Neural cell (in vitro differentiated cells): ENCODE measurements at regions not wholly inside any gene's neighbourhood (a gene's known extent, or its start where the extent isn't known, plus 50 kb on each side); places are given as distances from the start of the nearest gene placed in this dataset.

Experiments
- EP300 ChIP-seq: fragments of 450-650 bp; conservative IDR thresholded peaks from 2 replicates; pipeline ENCODE4 v1.6.1; 2014; ENCODE audit warnings: antibody characterized with exemption, mild to moderate bottlenecking, moderate library complexity; ENCODE audit not compliant: poor library complexity, severe bottlenecking
- EZH2 ChIP-seq: fragments of 200-600, 300-800 bp; shearing (Covaris generic), sonication (generic); IDR thresholded peaks from 2 replicates; pipeline ENCODE4 v1.6.1; 2014; ENCODE audit warnings: antibody characterized with exemption, low read length, borderline replicate concordance, mild to moderate bottlenecking; ENCODE audit not compliant: insufficient read depth, poor library complexity, severe bottlenecking
- MXI1 ChIP-seq: fragments of 450-650 bp; conservative IDR thresholded peaks from 2 replicates; pipeline ENCODE4 v1.6.1; 2014; ENCODE audit warnings: antibody characterized with exemption, mild to moderate bottlenecking; ENCODE audit not compliant: poor library complexity, severe bottlenecking
- POLR2AphosphoS5 ChIP-seq: IDR thresholded peaks from 2 replicates; pipeline ENCODE4 v1.6.1; 2012
- RAD21 ChIP-seq: fragments of 450-650 bp; conservative IDR thresholded peaks from 2 replicates; pipeline ENCODE4 v1.6.1; 2014; ENCODE audit warnings: antibody characterized with exemption, mild to moderate bottlenecking, moderate library complexity
- SMC3 ChIP-seq: fragments of 450-650 bp; conservative IDR thresholded peaks from 2 replicates; pipeline ENCODE4 v1.6.1; 2014; ENCODE audit warnings: antibody characterized with exemption, mild to moderate bottlenecking, moderate library complexity; ENCODE audit not compliant: poor library complexity
- TAF1 ChIP-seq: IDR thresholded peaks from 2 replicates; pipeline ENCODE4 v1.6.1; 2012; ENCODE audit warnings: low read depth
- TF ChIP-seq, protein P1 (sequence below): fragments of 450-650 bp; IDR thresholded peaks from 2 replicates; pipeline ENCODE4 v1.5.1; 2014; ENCODE audit warnings: antibody characterized with exemption, mild to moderate bottlenecking, moderate library complexity; ENCODE audit not compliant: poor library complexity, severe bottlenecking
- TF ChIP-seq, protein P2 (sequence below): IDR thresholded peaks from 2 replicates; pipeline ENCODE4 v1.6.1; 2012; ENCODE audit warnings: borderline replicate concordance

GRCh38 chr7:14962778-14963177 is 60.2 kb upstream of the DGKB start:
- TF ChIP-seq EZH2: no peak
- TF ChIP-seq, protein P1, sequence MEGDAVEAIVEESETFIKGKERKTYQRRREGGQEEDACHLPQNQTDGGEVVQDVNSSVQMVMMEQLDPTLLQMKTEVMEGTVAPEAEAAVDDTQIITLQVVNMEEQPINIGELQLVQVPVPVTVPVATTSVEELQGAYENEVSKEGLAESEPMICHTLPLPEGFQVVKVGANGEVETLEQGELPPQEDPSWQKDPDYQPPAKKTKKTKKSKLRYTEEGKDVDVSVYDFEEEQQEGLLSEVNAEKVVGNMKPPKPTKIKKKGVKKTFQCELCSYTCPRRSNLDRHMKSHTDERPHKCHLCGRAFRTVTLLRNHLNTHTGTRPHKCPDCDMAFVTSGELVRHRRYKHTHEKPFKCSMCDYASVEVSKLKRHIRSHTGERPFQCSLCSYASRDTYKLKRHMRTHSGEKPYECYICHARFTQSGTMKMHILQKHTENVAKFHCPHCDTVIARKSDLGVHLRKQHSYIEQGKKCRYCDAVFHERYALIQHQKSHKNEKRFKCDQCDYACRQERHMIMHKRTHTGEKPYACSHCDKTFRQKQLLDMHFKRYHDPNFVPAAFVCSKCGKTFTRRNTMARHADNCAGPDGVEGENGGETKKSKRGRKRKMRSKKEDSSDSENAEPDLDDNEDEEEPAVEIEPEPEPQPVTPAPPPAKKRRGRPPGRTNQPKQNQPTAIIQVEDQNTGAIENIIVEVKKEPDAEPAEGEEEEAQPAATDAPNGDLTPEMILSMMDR: no peak
- TF ChIP-seq EP300: no peak
- TF ChIP-seq TAF1: no peak
- no peak for TF ChIP-seq POLR2AphosphoS5
- no peak for TF ChIP-seq RAD21
- no peak for TF ChIP-seq MXI1
- TF ChIP-seq, protein P2, sequence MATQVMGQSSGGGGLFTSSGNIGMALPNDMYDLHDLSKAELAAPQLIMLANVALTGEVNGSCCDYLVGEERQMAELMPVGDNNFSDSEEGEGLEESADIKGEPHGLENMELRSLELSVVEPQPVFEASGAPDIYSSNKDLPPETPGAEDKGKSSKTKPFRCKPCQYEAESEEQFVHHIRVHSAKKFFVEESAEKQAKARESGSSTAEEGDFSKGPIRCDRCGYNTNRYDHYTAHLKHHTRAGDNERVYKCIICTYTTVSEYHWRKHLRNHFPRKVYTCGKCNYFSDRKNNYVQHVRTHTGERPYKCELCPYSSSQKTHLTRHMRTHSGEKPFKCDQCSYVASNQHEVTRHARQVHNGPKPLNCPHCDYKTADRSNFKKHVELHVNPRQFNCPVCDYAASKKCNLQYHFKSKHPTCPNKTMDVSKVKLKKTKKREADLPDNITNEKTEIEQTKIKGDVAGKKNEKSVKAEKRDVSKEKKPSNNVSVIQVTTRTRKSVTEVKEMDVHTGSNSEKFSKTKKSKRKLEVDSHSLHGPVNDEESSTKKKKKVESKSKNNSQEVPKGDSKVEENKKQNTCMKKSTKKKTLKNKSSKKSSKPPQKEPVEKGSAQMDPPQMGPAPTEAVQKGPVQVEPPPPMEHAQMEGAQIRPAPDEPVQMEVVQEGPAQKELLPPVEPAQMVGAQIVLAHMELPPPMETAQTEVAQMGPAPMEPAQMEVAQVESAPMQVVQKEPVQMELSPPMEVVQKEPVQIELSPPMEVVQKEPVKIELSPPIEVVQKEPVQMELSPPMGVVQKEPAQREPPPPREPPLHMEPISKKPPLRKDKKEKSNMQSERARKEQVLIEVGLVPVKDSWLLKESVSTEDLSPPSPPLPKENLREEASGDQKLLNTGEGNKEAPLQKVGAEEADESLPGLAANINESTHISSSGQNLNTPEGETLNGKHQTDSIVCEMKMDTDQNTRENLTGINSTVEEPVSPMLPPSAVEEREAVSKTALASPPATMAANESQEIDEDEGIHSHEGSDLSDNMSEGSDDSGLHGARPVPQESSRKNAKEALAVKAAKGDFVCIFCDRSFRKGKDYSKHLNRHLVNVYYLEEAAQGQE: no peak
- no peak for TF ChIP-seq SMC3
